ENCODE measurements at regions not wholly inside any gene's neighbourhood (a gene's known extent, or its start where the extent isn't known, plus 50 kb on each side); places are given as distances from the start of the nearest gene placed in this dataset.
"Not testable (repeated sequence)": the region's sequence is repeated elsewhere in the genome, so short reads cannot be mapped to it uniquely, and the experiment has no call there.

GRCh38 chr2:17188721-17189120, 329.5 kb downstream of the RAD51AP2 start:
- no peak for DNase-seq

DNA sequence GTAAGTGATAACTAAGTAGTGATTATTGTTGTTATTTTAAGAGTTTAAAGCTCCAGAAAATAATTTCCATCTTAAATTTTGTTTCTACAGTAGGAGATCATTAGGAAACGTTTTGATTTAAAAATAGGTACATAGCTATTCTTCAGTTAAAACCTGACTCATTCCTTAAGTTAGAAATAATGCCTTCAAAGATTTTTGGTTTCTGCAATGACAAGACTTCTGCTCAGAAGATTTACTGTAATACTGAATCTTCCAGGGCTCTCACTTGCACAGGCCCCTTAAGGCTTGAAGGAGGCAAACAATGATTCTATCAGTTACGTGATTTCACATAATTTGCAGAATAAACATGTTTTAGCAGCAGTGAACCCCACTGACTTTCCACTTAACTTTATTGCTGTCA, 333.7 kb downstream of the RAD51AP2 start:
- DNase-seq = no peak

DNA sequence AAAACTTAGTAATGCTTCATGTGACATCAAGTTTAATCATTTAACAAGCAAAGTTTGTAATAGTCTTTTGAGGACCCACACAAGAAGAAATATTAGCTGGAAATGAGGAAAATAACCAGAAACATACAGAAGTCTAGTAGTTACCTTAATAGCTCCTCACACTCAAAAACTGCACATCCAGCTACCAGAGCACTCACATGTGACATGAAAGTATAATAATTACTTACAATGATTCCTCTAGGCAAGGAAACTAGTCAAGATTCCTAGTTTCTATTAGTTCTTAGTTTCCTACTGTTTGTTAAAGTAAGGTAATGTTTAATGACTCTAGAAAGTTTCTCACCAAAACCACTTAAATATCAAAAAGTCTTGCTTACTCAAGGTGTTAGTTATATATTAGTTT, 335.8 kb downstream of the RAD51AP2 start:
- no peak for DNase-seq

- DNase-seq = no peak
Observed at GRCh38 chr2:17181051-17181752, 337.0 kb downstream of the RAD51AP2 start.

DNA sequence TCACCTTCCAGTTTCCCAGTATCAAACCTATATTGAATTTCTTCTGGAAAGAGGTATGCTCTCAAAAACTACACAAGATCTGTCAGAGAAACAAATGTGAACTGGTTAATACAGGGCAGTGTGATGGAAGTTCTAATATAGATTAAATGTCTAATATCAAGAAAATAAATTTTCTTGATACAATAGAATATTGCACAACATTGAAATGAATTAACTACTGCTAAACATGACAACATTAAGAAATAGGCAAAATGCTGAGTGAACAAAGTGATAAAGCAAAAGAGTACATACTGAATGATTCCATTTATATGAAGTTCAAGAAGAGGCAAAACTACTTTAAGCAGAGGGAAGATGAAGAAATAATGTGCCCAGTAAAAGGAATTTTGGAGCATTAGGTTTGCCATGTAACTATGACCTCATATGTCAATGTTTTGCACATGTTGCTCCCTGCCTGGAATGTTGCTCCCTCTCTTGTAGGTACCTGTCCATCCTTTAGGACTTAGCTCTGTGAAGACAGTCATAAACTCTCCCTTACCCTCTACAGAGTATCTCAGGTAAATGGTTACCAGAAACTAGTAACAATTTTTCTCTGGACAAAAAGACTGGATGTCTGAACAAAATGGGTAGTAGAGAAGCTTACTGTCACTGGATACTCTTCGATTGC, 339.0 kb downstream of the RAD51AP2 start:
- no peak for DNase-seq

- DNase-seq = no peak
Observed at GRCh38 chr2:17177088-17177487, 341.2 kb downstream of the RAD51AP2 start.

DNA sequence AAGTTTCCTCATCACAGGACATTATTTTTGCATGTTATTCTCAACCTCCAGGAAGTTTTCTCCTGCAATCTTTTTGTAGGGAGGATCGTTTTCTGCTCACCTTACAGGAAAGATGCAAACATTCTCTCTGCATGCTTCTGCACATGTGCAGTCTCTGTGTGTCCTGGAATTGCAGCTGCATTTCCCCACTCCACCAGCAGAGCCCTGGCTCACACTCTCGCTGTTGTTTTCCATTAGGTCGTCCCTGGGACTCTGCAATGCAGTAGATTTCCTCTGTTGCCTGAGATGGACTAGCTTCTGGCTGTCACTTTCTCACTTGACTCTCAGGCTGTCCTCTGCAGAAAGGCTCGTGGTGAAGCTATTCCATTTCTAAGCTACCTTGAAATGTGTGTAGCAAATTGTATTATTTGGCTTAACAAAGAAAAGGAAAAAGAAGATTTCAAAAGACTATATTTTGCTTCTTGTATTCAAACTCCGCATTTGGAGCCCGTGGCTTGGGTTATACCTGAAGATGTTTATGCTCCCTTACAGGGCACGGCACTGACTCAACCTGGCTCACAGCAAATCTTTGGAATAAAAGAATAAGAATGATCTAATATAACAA, 346.7 kb downstream of the RAD51AP2 start:
- no peak for DNase-seq

DNA sequence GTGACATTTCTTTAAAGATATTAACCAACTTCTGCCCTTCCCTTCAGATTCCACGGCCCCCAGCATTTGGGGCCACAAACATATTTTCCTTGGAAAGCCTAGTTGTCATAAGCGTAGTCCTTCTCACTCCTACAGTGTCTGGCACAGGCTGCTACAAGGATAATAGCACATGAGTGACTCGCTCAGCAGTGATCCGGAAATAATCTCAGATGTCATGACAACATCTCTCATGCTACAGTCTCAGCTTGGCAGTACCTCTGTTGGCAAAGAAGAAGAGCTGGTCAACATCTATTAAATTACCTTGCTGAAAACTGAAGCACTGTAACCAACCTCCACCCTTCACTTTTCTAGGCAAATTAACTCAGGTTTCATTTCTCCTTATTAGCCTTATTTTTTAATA, 351.7 kb downstream of the RAD51AP2 start:
- DNase-seq = no peak

DNA sequence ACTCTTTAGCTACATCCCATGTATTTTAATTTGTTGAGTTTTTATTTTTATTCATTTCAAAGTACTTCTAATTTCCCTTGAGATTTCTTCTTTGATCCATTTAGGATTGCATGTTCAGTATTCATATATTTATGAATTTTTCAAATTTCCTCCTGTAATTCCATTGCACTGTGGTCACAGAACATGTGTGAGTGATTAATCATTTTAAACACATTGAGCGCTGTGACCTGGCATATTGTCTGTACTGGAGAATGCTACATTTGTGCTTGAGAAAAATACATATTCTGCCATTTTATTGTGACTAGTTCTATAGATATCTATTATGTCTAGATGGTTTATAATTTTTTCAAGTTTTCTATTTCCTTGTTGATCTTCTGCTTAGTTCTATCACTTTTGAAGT, 353.7 kb downstream of the RAD51AP2 start:
- no peak for DNase-seq

- no peak for DNase-seq
Observed at GRCh38 chr2:17163638-17164037, 354.6 kb downstream of the RAD51AP2 start.

GRCh38 chr2:17162713-17163112, 355.5 kb downstream of the RAD51AP2 start:
- DNase-seq = no peak

DNA sequence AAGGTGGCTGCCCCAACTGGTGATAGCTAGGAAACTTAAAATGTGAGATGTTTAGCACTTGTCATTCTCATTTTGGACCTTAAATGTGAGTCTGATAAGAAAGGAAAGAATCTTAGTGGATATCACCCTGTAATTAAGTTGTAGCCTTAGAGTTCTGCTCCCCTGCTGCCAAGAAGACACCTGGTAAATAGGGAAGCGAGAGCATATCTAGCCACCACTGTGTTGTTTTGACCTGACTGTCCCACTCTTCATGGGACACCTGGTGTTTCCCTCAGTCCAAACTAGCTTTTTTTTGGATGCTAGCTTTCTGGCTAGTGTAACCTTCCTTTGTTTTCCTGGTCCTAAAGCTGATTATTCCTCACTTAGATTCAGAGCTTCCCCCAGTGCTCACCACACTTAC, 357.6 kb downstream of the RAD51AP2 start:
- no peak for DNase-seq

GRCh38 chr2:17156086-17156485, 362.2 kb downstream of the RAD51AP2 start:
- no peak for DNase-seq

GRCh38 chr2:17149945-17150344, 368.3 kb downstream of the RAD51AP2 start:
- no peak for DNase-seq

GRCh38 chr2:17148407-17149145, 369.7 kb downstream of the RAD51AP2 start:
- no peak for DNase-seq

- DNase-seq = no peak
Observed at GRCh38 chr2:17146358-17146757, 371.9 kb downstream of the RAD51AP2 start.

DNA sequence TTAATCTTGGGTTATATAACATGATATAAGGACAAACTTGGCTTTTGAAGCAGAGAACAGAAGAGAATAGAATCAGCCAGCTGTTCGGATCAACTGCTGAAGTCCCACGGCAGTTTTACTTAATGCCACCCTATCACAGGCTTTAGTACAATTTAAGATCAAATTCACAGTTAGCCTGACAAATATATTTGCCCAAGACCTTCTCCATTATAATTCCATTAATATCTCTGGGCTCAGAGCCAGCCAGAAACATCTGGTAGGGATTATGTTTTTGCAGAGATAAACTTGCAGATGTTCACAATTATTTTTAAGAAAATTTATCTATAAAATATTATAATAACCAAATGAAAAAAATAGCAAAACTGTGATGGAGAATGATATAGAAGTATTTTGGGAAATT, 381.4 kb downstream of the RAD51AP2 start:
- no peak for DNase-seq

GRCh38 chr2:17136231-17136630, 382.0 kb downstream of the RAD51AP2 start:
- DNase-seq = no peak

DNA sequence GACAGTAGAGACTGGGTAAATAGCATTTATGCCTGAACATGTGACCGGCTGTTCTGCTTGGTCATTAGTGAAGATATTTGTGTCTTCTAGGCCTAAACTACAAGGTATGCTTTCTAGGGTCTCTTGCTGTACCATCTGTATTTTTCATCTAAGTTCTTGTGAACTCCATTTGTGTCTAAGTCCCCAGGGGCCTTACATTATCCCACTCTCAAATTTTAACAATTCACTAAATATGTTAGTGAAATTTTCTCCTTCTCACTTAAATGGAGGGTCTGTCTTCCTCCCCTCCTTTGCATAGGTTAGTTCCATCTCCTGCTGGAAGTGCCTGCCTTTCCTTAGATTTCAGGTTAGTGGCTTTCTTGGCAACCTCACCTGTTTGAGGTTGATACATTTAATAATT, 382.6 kb downstream of the RAD51AP2 start:
- DNase-seq = no peak

GRCh38 chr2:17133052-17133671, 385.1 kb downstream of the RAD51AP2 start:
- no peak for DNase-seq

- DNase-seq = not testable (repeated sequence)
Observed at GRCh38 chr2:17130627-17131026, 387.6 kb downstream of the RAD51AP2 start.

DNA sequence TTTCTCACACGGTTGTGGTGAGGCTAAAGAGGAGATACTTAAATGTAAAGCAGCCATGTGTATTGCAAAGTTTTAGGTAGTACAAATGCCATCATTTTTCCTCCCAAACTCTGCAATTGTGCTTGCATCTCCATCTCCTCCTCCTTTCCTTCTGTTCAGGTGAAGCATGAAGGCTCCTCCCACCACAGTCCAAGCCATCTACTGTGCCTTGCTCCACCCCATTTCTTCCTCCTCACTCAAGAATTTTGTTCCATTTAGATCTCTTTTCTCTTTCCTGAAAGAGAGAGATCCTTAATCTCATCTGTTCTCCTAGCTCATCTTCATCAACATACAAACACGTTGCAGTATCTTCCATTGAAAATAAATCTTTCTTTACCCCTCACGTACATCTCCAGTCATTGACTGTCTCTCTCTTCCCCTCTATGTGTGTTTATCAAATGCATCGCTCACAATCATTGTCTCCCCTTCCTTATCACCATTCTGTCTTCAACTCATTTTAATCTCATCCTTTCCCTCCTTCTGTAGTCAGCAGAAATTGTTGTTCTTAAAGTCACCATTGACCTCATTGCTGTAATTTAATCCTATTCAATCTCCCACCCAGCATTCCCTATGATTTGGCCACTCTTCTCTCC, 392.1 kb downstream of the RAD51AP2 start:
- no peak for DNase-seq

Measured in T-helper 1 cell (primary cell).